ENCODE measurements at regions not wholly inside any gene's neighbourhood (a gene's known extent, or its start where the extent isn't known, plus 50 kb on each side); places are given as distances from the start of the nearest gene placed in this dataset.

GRCh38 chr15:68875377-68876116 lies 54.8 kb upstream of the SPESP1 start (continued):
- TF ChIP-seq MXI1 (IDR thresholded peaks at IDR 0.05; ENCODE audit: borderline replicate concordance, low read depth, low read length) = peak; percentile 66; the same call in 1 of the 2 replicates

GRCh38 chr15:68877626-68878025 lies 52.7 kb upstream of the SPESP1 start:
- Histone ChIP-seq H3K79me1 (ENCODE audit: low read depth in 1 of 2, low read length in 2 of 2) (no peaks in the 10 kb centered on the region), H3K14ac (replicated peaks; ENCODE audit: low read depth, low read length) (no peak overlapping the region), H3K56ac (ENCODE audit: extremely low read depth, insufficient read depth, low read length) (no peak overlapping the region), H3K36me3 (ENCODE audit: control insufficient read depth, insufficient read depth, low read length) (no peaks in the 10 kb centered on the region), H4K8ac (ENCODE audit: low read depth in 2 of 2, low read length in 2 of 2) (no peak overlapping the region), H4K91ac (ENCODE audit: insufficient read depth, low read depth, low read length) (no peak overlapping the region), H4K20me1 (ENCODE audit: insufficient read depth, low read length) (no peaks in the 10 kb centered on the region), H2AFZ (replicated peaks; ENCODE audit: low read length, poor library complexity) (no peak overlapping the region), H2AK9ac (replicated peaks; ENCODE audit: low read depth, low read length, poor library complexity) (no peak overlapping the region), H3K4me2 (ENCODE audit: low read depth, low read length) (no peak overlapping the region), H3K18ac (ENCODE audit: low read depth, low read length) (no peak overlapping the region), H2AK5ac (ENCODE audit: low read depth, low read length) (no peak overlapping the region), H2BK20ac (ENCODE audit: low read depth, low read length) (no peak overlapping the region), H3K9me1 (ENCODE audit: insufficient read depth, low read length) (no peaks in the 10 kb centered on the region), H3K23ac (ENCODE audit: low read depth, low read length) (no peak overlapping the region), H2BK15ac (ENCODE audit: low read depth, low read length) (no peak overlapping the region), H2BK5ac (ENCODE audit: low read depth, low read length, poor library complexity, severe bottlenecking) (no peak overlapping the region), H4K5ac (ENCODE audit: low read depth, low read length) (no peak overlapping the region), H3K27me3 (ENCODE audit: control insufficient read depth, insufficient read depth, low read length) (peaks cover 23% of the 10 kb centered on the region), H3K4ac (ENCODE audit: low read depth, low read length) (no peak overlapping the region), H3K27ac (ENCODE audit: insufficient read depth, low read length) (no peak overlapping the region), H3K4me1 (ENCODE audit: control insufficient read depth, insufficient read depth, low read length) (no peaks in the 10 kb centered on the region), H3K9me3 (ENCODE audit: control insufficient read depth, insufficient read depth, low read length) (no peaks in the 10 kb centered on the region), H2BK120ac (ENCODE audit: low read depth, low read length) (no peak overlapping the region), H3K9ac (ENCODE audit: low read depth, low read length) (no peak overlapping the region), H3K4me3 (ENCODE audit: insufficient read depth, low read depth, low read length) (no peak overlapping the region)
- no TSS peak for BruUV-seq (replicated peaks)
- ChIA-PET POLR2A (ENCODE audit: unreplicated experiment) (no interaction called here), CTCF (no interaction called here)
- DNase-seq (no peak), ATAC-seq (ENCODE audit: low read depth) (no peak)
- intact Hi-C loops (cut with micrococcal nuclease) = loop anchor here (5.0 kb wide), 1 partner anchor 205 kb away; no protein-coding TSS in a partner anchor
- dilution Hi-C loops (cut with HindIII; ENCODE audit: low sequenced_read_pairs, unreplicated experiment) = no loop called here
- 60 to 88% methylated on average over 1 of the region's 5 CpGs for WGBS, 2 experiments (ENCODE audit: extremely low coverage in 2 of 2, insufficient read length in 1 of 2)
- in situ Hi-C loops (cut with MboI; ENCODE audit: low sequenced_read_pairs) = loop anchor here (5.0 to 10.0 kb wide), 3 partner anchors 145 to 573 kb away; no protein-coding TSS in a partner anchor
- no peak for TF ChIP-seq POLR2A (IDR thresholded peaks at IDR 0.05; ENCODE audit: low read depth, low read length)
- TF ChIP-seq SMC3 (IDR thresholded peaks at IDR 0.05; ENCODE audit: low read depth, low read length) = no peak
- TF ChIP-seq CHD1 (IDR thresholded peaks at IDR 0.05; ENCODE audit: low read depth, low read length) = no peak
- TF ChIP-seq BHLHE40 (IDR thresholded peaks at IDR 0.05; ENCODE audit: low read depth, low read length) = no peak
- TF ChIP-seq MAZ (IDR thresholded peaks at IDR 0.05; ENCODE audit: borderline replicate concordance, low read depth, low read length) = no peak
- no peak for TF ChIP-seq RCOR1 (IDR thresholded peaks at IDR 0.05; ENCODE audit: insufficient replicate concordance, low read length)
- TF ChIP-seq ELK1 (IDR thresholded peaks at IDR 0.05; ENCODE audit: borderline replicate concordance, low read depth, low read length) = no peak
- TF ChIP-seq FOS (IDR thresholded peaks at IDR 0.05; ENCODE audit: low read depth, low read length) = no peak
- no peak for TF ChIP-seq RFX5 (IDR thresholded peaks at IDR 0.05; ENCODE audit: low read depth, low read length)
- no peak for TF ChIP-seq NFE2L2 (IDR thresholded peaks at IDR 0.05; ENCODE audit: low read depth, low read length)
- no peak for TF ChIP-seq USF2 (IDR thresholded peaks at IDR 0.05; ENCODE audit: low read depth, low read length)
- TF ChIP-seq RAD21 (IDR thresholded peaks at IDR 0.05; ENCODE audit: low read length) = no peak
- TF ChIP-seq CTCF (conservative IDR thresholded peaks at IDR 0.05; ENCODE audit: low read depth, low read length) = no peak

Data from IMR-90 (cell line).